Aorta (tissue), 5 donors: ENCODE measurements at regions not wholly inside any gene's neighbourhood (a gene's known extent, or its start where the extent isn't known, plus 50 kb on each side); places are given as distances from the start of the nearest gene placed in this dataset.
"Not testable (repeated sequence)": the region's sequence is repeated elsewhere in the genome, so short reads cannot be mapped to it uniquely, and the experiment has no call there.

Experiments
- ATAC-seq: fragments of 200-7000 bp; cut with Tn5 transposase; one replicate; pipeline ENCODE4 v1.9.1; 2022; ENCODE audit warnings: moderate library complexity; ENCODE audit not compliant: low FRiP score
- DNase-seq, 2 donors: peaks; one replicate each; pipeline ENCODE4 v3.0.0-alpha.2; 2020
- H3K27ac ChIP-seq, 2 donors: one replicate each; pipeline ENCODE4 v1.5.1; 2013; ENCODE audit warnings: low read length in 2 of 2, mild to moderate bottlenecking in 2 of 2, moderate library complexity in 2 of 2, control low read depth in 1 of 2, inconsistent platforms in 1 of 2, low read depth in 1 of 2
- H3K27me3 ChIP-seq, 2 donors: one replicate each; pipeline ENCODE4 v1.6.1; 2013; ENCODE audit warnings: control low read depth in 1 of 2, low read length in 1 of 2, mild to moderate bottlenecking in 1 of 2, moderate library complexity in 1 of 2; ENCODE audit not compliant: insufficient read depth in 2 of 2, control insufficient read depth in 1 of 2
- H3K36me3 ChIP-seq, 2 donors: one replicate each; pipeline ENCODE4 v1.6.1; 2013; ENCODE audit warnings: control low read depth in 1 of 2, low read length in 1 of 2, mild to moderate bottlenecking in 1 of 2; ENCODE audit not compliant: insufficient read depth in 2 of 2, control insufficient read depth in 1 of 2
- H3K4me1 ChIP-seq, 2 donors: one replicate each; pipeline ENCODE4 v1.6.1; 2013; ENCODE audit warnings: low read length in 2 of 2, control low read depth in 1 of 2, mild to moderate bottlenecking in 1 of 2, moderate library complexity in 1 of 2; ENCODE audit not compliant: insufficient read depth in 2 of 2, control insufficient read depth in 1 of 2
- H3K4me3 ChIP-seq, 2 donors: one replicate each; pipeline ENCODE4 v1.5.1; 2013; ENCODE audit warnings: low read length in 2 of 2, control low read depth in 1 of 2, mild to moderate bottlenecking in 1 of 2
- H3K9me3 ChIP-seq: one replicate; pipeline ENCODE4 v1.6.1; 2013; ENCODE audit warnings: mild to moderate bottlenecking, low read length; ENCODE audit not compliant: control insufficient read depth
- WGBS, 2 donors: extraction: QIAGEN DNeasy Blood & Tissue Kit; methylation state at CpG; one replicate each; pipeline ENCODE4 v1.1.7; 2013; 5-methylcytosine and 5-hydroxymethylcytosine counted together
- intact Hi-C, 2 donors: fragments of 100-400 bp; cut with DNase I; formaldehyde crosslinking; loops; one replicate each; pipeline versions ENCODE4 v1.14.2 to v1.15.0; 2022
- donor health status: healthy with polysubstance abuse.
- donor health status: Bipolar disorder and iron deficiency.
- donor health status: DM: no; HTN: no; CAD: no.
- donor health status: DM: no; HTN: no; CAD: no.
- donor health status: DM: yes; HTN: yes; CAD: no.

DNA sequence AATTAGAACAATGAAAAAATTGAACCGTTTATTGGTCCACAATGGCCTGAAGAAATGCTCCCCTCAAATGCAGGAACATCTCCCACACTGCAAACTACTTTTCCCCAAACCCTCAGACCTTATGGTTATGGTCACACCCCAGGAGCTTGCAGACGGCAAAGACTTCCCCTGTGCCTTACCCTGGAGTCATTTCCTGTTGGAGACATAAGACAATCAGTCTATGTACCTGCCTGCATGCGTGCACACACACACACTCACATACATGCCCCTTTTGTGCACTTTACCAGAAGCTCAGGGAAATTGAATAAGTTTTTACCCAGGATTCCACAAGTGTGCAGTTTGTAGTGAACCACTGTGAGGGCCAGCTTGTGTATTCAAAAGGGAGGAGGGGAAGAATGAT, 281.9 kb upstream of the CELF4 start:
- H3K27me3 ChIP-seq = no peaks in the 10 kb centered on the region
- DNase-seq (no peak), ATAC-seq (no peak)
- WGBS, 2 donors = 66 to 75% methylated on average over 3 of the region's 3 CpGs
- no peaks in the 10 kb centered on the region for H3K36me3 ChIP-seq
- H3K27ac ChIP-seq = no peak overlapping the region
- no peak overlapping the region for H3K4me3 ChIP-seq
- peaks cover 3% of the 10 kb centered on the region for H3K9me3 ChIP-seq
- H3K4me1 ChIP-seq = no peaks in the 10 kb centered on the region
- intact Hi-C loops = no loop called here

DNA sequence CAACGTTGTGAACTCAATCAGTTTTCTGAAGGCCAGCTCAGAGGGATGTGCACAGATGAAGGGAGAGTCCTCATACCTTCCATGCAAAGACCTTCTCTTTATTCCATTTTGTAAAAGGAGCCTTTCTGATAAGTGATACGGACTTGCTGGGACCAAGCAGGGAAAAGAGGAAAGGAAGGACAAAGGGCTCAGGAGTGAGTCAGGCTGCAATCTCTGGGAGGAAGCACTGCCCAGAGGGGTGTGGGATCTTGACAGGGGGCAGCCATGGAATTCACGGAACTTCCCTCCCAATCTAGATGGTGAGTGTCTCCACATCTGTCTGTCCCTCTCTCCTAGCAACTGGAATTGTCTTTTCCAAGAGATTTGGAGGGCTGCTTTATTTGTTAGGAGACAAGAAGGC, 281.4 kb upstream of the CELF4 start:
- H3K36me3 ChIP-seq = no peaks in the 10 kb centered on the region
- H3K27ac ChIP-seq = no peak overlapping the region
- no peak for DNase-seq
- no peaks in the 10 kb centered on the region for H3K4me1 ChIP-seq
- intact Hi-C loops = no loop called here
- H3K4me3 ChIP-seq = no peak overlapping the region
- H3K9me3 ChIP-seq = peaks cover 3% of the 10 kb centered on the region
- ATAC-seq = no peak
- H3K27me3 ChIP-seq = no peaks in the 10 kb centered on the region
- 63 to 69% methylated on average over 3 of the region's 3 CpGs for WGBS, 2 donors

DNA sequence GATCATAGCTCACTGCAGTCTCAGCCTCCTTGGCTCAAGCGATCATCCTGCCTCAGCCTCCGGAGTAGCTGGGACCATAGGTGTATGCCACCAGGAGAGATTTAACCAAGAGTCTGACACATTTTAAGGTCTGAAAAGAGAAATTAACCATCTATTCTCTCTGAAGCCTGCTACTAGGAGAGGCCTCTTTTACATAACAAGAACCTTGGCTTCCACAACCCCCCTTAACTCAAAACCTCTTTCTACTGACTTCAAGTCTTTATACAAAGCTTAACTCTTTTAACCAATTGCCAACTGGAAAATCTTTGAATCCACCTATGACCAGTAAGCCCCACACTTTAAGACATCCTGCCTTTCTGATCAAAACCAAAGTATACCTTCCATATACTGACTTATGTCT, 279.9 kb upstream of the CELF4 start:
- no peak overlapping the region for H3K4me3 ChIP-seq
- no peak overlapping the region for H3K27ac ChIP-seq
- intact Hi-C loops = no loop called here
- no peaks in the 10 kb centered on the region for H3K36me3 ChIP-seq
- no peaks in the 10 kb centered on the region for H3K4me1 ChIP-seq
- WGBS, 2 donors = 69 to 75% methylated on average over 2 of the region's 2 CpGs
- DNase-seq (no peak), ATAC-seq (no peak)
- peaks cover 3% of the 10 kb centered on the region for H3K9me3 ChIP-seq
- H3K27me3 ChIP-seq = no peaks in the 10 kb centered on the region

DNA sequence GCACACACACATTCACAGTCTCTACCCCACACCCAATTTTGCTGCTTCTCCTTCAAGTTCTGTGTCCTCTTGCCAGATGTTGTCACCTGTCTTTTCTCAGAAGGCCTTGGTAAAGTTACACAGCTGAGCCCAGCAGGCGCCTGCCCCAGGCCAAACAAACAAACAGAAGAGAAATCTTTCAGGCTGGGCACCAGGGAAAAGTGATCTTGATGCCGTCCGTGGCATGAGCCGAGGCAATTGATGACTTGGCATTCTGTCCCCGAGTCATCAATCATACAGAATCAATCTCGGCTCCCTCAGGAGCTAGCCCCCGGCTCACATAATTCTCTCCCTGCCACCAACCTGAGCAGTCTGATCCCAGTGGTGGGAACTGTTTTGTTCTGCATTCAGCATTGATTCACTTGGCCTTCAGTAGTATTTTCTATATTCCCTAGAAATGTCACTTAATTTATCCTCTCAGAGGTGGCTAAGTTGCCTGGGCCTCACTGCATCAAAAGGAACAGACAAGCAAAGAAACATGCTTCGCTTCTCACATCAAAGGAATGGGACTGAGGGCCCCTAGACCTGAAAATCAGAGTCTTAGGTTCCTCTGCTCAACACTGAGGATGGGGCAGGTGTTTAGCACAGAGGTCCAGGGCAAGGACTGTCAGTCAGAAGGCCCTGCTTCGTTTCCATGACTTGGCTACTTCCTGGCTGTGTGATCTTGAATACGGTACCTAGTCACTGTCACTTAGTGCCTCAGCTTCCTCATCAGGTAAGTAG, 278.8 kb upstream of the CELF4 start:
- Histone ChIP-seq H3K27me3 (no peaks in the 10 kb centered on the region), H3K9me3 (no peaks in the 10 kb centered on the region), H3K4me1 (no peaks in the 10 kb centered on the region), H3K4me3 (no peak overlapping the region), H3K36me3 (no peaks in the 10 kb centered on the region), H3K27ac (no peak overlapping the region)
- intact Hi-C loops = no loop called here
- WGBS, 2 donors = 31 to 41% methylated on average over 10 of the region's 10 CpGs
- DNase-seq (no peak), ATAC-seq (no peak)

DNA sequence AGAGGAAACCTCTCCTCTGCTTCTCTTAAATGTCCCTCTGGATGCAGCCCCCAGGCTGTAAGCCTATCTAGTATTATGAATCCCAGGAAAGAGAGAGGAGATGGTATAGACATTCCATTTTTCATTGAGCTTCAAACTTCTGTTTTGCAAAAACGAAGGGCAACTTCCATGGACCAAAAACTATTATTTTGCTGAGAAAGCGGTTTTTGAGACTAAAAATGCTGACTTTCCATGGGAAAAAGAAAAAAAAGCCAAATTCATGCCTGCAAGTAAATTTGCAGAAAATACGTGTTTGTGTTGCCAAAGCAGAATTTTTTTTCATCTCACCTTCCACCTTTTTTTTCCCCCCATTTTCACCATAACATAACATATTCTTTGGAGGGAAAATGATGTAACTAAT, 272.5 kb upstream of the CELF4 start:
- no peaks in the 10 kb centered on the region for H3K36me3 ChIP-seq
- no peaks in the 10 kb centered on the region for H3K9me3 ChIP-seq
- no peaks in the 10 kb centered on the region for H3K4me1 ChIP-seq
- intact Hi-C loops = no loop called here
- no peak overlapping the region for H3K4me3 ChIP-seq
- H3K27me3 ChIP-seq = no peaks in the 10 kb centered on the region
- no peak overlapping the region for H3K27ac ChIP-seq
- no peak for ATAC-seq
- WGBS, 2 donors = 62% methylated on average over 3 of the region's 3 CpGs
- DNase-seq = no peak

DNA sequence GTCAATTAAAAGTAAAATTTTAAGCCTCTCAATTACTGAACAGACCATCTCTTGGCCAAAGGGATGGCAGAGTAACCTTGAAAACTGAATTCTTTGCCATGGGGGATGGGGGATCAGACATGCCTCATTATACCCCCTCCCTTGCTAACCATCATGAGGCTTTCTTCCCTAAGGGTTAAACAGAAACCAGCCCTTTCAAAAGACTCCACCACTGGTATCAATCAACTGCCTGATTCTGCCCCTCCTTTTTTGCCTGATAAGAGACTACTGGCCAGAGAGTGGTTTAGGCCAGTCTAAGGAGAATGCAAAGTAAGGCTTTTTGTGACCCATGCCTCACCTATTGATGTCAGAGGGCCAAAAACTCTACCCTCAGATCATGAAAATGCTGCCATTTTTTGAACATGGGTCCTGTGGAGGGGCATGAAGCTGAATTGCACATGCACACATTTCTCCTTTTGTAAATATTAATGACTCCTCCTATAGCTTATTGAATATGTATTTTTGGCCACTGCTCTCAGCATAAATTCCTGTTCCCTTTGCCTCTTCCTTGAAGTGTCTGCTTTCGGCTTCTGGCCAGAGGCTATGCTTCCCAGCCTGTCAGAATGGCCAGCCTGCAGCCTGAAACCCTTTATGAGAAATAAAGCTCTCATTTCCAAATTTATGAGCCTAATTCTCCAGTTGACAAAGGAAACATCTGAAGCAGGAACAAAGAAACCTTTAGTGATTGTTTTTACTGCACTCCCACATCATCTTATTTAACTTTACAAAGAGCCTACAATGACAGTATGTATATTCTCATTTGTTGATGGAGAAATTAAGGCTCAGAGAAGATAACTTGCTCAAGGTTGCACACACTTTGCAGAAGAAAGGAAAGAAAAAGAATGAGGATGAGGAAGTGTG, 270.7 kb upstream of the CELF4 start:
- ATAC-seq (no peak), DNase-seq (no peak)
- Histone ChIP-seq H3K4me3 (no peak overlapping the region), H3K4me1 (no peaks in the 10 kb centered on the region), H3K27me3 (no peaks in the 10 kb centered on the region), H3K9me3 (no peaks in the 10 kb centered on the region), H3K27ac (no peak overlapping the region), H3K36me3 (no peaks in the 10 kb centered on the region)
- intact Hi-C loops = no loop called here
- 70 to 85% methylated on average over 1 of the region's 1 CpG for WGBS, 2 donors

DNA sequence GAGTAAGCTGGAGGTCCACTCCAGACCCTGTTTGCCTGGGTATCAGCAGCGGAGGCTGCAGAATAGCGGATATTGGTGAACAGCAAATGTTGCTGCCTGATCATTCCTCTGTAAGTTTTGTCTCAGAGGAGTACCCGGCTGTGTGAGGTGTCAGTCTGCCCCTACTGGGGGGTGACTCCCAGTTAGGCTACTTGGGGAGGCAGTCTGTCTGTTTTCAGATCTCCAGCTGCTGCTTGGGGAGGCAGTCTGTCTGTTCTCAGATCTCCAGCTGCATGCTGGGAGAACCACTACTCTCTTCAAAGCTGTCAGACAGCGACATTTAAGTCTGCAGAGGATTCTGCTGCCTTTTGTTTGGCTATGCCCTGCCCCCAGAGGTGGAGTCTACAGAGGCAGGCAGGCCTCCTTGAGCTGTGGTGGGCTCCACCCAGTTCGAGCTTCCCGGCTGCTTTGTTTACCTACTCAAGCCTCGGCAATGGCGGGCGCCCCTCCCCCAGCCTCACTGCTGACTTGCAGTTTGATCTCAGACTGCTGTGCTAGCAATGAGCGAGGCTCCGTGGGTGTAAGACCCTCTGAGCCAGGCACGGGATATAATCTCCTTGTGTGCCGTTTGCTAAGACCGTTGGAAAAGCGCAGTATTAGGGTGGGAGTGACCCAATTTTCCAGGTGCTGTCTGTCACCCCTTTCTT, 266.6 kb upstream of the CELF4 start:
- intact Hi-C loops, H3K4me1 ChIP-seq, H3K4me3 ChIP-seq, H3K27ac ChIP-seq, H3K9me3 ChIP-seq, DNase-seq, H3K36me3 ChIP-seq, H3K27me3 ChIP-seq, ATAC-seq: not testable (repeated sequence)
- 89 to 90% methylated on average over 10 to 15 of the region's 15 CpGs for WGBS, 2 donors

DNA sequence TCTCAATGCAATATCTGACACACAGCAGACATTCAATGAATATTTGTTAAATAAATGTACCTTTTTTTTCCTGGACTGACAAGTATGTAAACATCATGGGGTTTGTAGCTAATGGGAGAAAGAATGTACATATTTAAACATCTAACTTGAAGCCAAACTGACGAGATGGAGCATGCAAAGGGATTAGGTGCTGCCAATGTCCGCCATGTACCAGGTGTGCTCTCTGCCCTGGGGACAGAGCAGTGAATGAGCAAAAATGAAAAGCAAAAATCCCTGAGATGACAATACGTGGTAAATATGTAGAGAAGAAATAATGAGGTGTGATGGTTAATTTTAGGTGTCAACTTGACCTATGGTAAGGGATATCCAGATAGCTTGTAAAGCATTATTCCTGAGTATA, 247.4 kb upstream of the CELF4 start:
- Histone ChIP-seq H3K36me3 (no peaks in the 10 kb centered on the region), H3K4me3 (no peak overlapping the region), H3K9me3 (no peaks in the 10 kb centered on the region), H3K27me3 (no peaks in the 10 kb centered on the region), H3K4me1 (no peaks in the 10 kb centered on the region), H3K27ac (no peak overlapping the region)
- 74 to 76% methylated on average over 3 of the region's 3 CpGs for WGBS, 2 donors
- no peak for ATAC-seq
- DNase-seq = no peak
- intact Hi-C loops = no loop called here
